ENCODE measurements at regions not wholly inside any gene's neighbourhood (a gene's known extent, or its start where the extent isn't known, plus 50 kb on each side); places are given as distances from the start of the nearest gene placed in this dataset.

GRCh38 chr16:35794896-35795295 is 2335.5 kb downstream of the TP53TG3F start:
- TF ChIP-seq CTCF (IDR thresholded peaks at IDR 0.05; ENCODE audit: low read depth, low read length) (no peak), EZH2phosphoT487 (IDR thresholded peaks at IDR 0.05; ENCODE audit: low read depth) (no peak)

Data from OCI-LY3 (cell line).